ENCODE measurements at regions not wholly inside any gene's neighbourhood (a gene's known extent, or its start where the extent isn't known, plus 50 kb on each side); places are given as distances from the start of the nearest gene placed in this dataset.

- no peak for TF ChIP-seq POLR2A (IDR thresholded peaks at IDR 0.05)
- TF ChIP-seq CTCF (IDR thresholded peaks at IDR 0.05): no peak
Observed at GRCh38 chr5:173408946-173409345, 80.7 kb upstream of the STC2 start.
